Prostate gland (tissue), 2 donors: ENCODE measurements at regions not wholly inside any gene's neighbourhood (a gene's known extent, or its start where the extent isn't known, plus 50 kb on each side); places are given as distances from the start of the nearest gene placed in this dataset.

Experiments
- DNase-seq: peaks from one replicate; pipeline ENCODE4 v3.0.0-alpha.2; 2019; ENCODE audit warnings: low spot score
- H3K27ac ChIP-seq, 2 donors: fragments of 200-600 bp; sonication (generic); 2 replicates each; pipeline ENCODE4 v1.5.1; 2017 to 2019
- H3K27me3 ChIP-seq: fragments of 200-600 bp; sonication (generic); replicated peaks from 2 replicates; pipeline ENCODE4 v1.5.1; 2019; ENCODE audit not compliant: insufficient read depth
- H3K36me3 ChIP-seq, 2 donors: fragments of 200-600 bp; sonication (generic); 1 replicate in 1 of 2; 2 replicates in 1 of 2; pipeline versions ENCODE4 v1.5.1 to v1.8.1; 2017 to 2019
- H3K4me1 ChIP-seq: fragments of 200-600 bp; sonication (generic); replicated peaks from 2 replicates; pipeline ENCODE4 v1.5.1; 2019
- H3K4me3 ChIP-seq, 2 donors: fragments of 200-600 bp; sonication (generic); 2 replicates each; pipeline ENCODE4 v1.5.1; 2017 to 2019
- H3K9me3 ChIP-seq: fragments of 200-600 bp; sonication (generic); 2 replicates; pipeline ENCODE4 v1.5.1; 2017
- CTCF ChIP-seq, 4 experiments: fragments of 200-600 bp in 2 of 4; fragments of 450-650 bp in 2 of 4; sonication (generic) in 2 of 4; IDR thresholded peaks; 1 replicate in 3 of 4; 2 replicates in 1 of 4; pipeline ENCODE4 v1.5.1; 2016 to 2019; ENCODE audit warnings: antibody characterized with exemption in 4 of 4, mild to moderate bottlenecking in 2 of 4, moderate library complexity in 2 of 4
- POLR2A ChIP-seq: fragments of 450-650 bp; IDR thresholded peaks from one replicate; pipeline ENCODE4 v1.6.1; 2016; ENCODE audit warnings: antibody characterized with exemption, mild to moderate bottlenecking
- POLR2AphosphoS5 ChIP-seq: sonication (generic); formaldehyde crosslinking; IDR thresholded peaks from one replicate; pipeline ENCODE4 v1.6.1; 2017; ENCODE audit warnings: antibody characterized with exemption
- WGBS: methylation state at CpG from one replicate; pipeline ENCODE4 v1.1.5; 2018; 5-methylcytosine and 5-hydroxymethylcytosine counted together
- intact Hi-C: fragments of 100-400 bp; cut with DNase I; formaldehyde crosslinking; loops from one replicate; pipeline ENCODE4 v1.14.2; 2022

GRCh38 chr13:104357672-104358354 lies 1291.6 kb upstream of the SLC10A2 start:
- TF ChIP-seq POLR2AphosphoS5: no peak
- TF ChIP-seq POLR2A: no peak
- no peak for TF ChIP-seq CTCF (IDR thresholded peaks at IDR 0.05)
- Histone ChIP-seq H3K4me3 (no peak overlapping the region), H3K4me1 (no peaks in the 10 kb centered on the region), H3K27me3 (no peaks in the 10 kb centered on the region), H3K36me3 (no peaks in the 10 kb centered on the region), H3K9me3 (no peaks in the 10 kb centered on the region), H3K27ac (no peak overlapping the region)
- DNase-seq: no peak
- intact Hi-C loops: no loop called here
- WGBS: 78% methylated on average over 9 of the region's 9 CpGs

GRCh38 chr13:104357174-104357573 lies 1291.0 kb upstream of the SLC10A2 start:
- no peak overlapping the region for H3K27ac ChIP-seq
- WGBS: 23% methylated on average over 5 of the region's 5 CpGs
- TF ChIP-seq CTCF (IDR thresholded peaks at IDR 0.05) (no peak), POLR2AphosphoS5 (no peak), POLR2A (no peak)
- intact Hi-C loops: no loop called here
- H3K4me1 ChIP-seq: no peaks in the 10 kb centered on the region
- DNase-seq: no peak
- H3K4me3 ChIP-seq: no peak overlapping the region
- no peaks in the 10 kb centered on the region for H3K36me3 ChIP-seq
- no peaks in the 10 kb centered on the region for H3K9me3 ChIP-seq
- no peaks in the 10 kb centered on the region for H3K27me3 ChIP-seq

DNA sequence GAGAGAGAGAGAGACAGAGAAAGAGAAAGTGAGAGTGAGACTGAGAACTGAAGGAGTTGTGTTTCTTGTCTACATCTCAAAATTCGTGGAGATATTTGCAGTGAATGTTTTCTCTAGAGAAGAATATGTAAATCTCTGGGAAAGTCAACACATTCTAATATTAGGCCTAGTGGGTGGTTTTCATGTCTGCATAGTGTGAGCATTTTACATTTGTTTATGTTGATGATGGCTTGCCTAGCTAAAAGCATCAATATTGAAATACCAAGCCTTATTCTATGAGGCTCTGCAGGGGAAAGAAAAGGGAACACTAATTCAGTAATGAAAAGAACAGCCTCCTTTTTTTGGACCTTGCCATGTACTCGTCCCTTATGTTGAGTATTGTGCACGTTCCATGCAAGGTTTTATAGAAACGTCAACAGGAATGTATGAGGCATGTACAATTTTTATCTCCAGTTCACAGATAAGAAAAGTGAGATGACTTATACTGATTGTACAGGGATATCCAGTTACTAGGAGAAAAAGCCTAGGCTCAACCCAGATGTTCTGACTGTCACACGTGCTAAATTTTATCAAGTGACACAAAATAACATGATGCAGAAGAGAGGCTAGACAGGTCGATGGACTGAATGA lies 1288.9 kb upstream of the SLC10A2 start:
- no peaks in the 10 kb centered on the region for H3K27me3 ChIP-seq
- intact Hi-C loops: no loop called here
- H3K4me3 ChIP-seq: no peak overlapping the region
- 80% methylated on average over 6 of the region's 6 CpGs for WGBS
- no peaks in the 10 kb centered on the region for H3K4me1 ChIP-seq
- no peak overlapping the region for H3K27ac ChIP-seq
- no peaks in the 10 kb centered on the region for H3K36me3 ChIP-seq
- no peak for TF ChIP-seq CTCF (IDR thresholded peaks at IDR 0.05)
- TF ChIP-seq POLR2A: no peak
- TF ChIP-seq POLR2AphosphoS5: no peak
- no peaks in the 10 kb centered on the region for H3K9me3 ChIP-seq
- DNase-seq: no peak

GRCh38 chr13:104327211-104327610 lies 1261.0 kb upstream of the SLC10A2 start:
- H3K36me3 ChIP-seq: no peaks in the 10 kb centered on the region
- no peak for DNase-seq
- no peaks in the 10 kb centered on the region for H3K9me3 ChIP-seq
- TF ChIP-seq CTCF (IDR thresholded peaks at IDR 0.05): no peak
- no peak for TF ChIP-seq POLR2A
- TF ChIP-seq POLR2AphosphoS5: no peak
- H3K4me1 ChIP-seq: no peaks in the 10 kb centered on the region
- H3K4me3 ChIP-seq: no peak overlapping the region
- H3K27ac ChIP-seq: no peak overlapping the region
- H3K27me3 ChIP-seq: no peaks in the 10 kb centered on the region
- intact Hi-C loops: no loop called here

GRCh38 chr13:104326523-104326922 lies 1260.3 kb upstream of the SLC10A2 start:
- WGBS: 86% methylated on average over 6 of the region's 6 CpGs
- no peak for DNase-seq
- Histone ChIP-seq H3K9me3 (no peaks in the 10 kb centered on the region), H3K4me3 (no peak overlapping the region), H3K36me3 (no peaks in the 10 kb centered on the region), H3K4me1 (no peaks in the 10 kb centered on the region), H3K27me3 (no peaks in the 10 kb centered on the region), H3K27ac (no peak overlapping the region)
- TF ChIP-seq POLR2A (no peak), CTCF (IDR thresholded peaks at IDR 0.05) (no peak), POLR2AphosphoS5 (no peak)
- intact Hi-C loops: no loop called here
